HG02870 (cell line): ENCODE measurements at regions not wholly inside any gene's neighbourhood (a gene's known extent, or its start where the extent isn't known, plus 50 kb on each side); places are given as distances from the start of the nearest gene placed in this dataset.

Experiments used
- ATAC-seq: cut with Tn5 transposase; IDR thresholded peaks from one replicate; pipeline ENCODE4 v1.9.1; 2021; ENCODE audit warnings: mild to moderate bottlenecking, moderate library complexity; ENCODE audit not compliant: unreplicated experiment

GRCh38 chr13:109537584-109537983 is 248.8 kb downstream of the IRS2 start:
- no peak for ATAC-seq

DNA sequence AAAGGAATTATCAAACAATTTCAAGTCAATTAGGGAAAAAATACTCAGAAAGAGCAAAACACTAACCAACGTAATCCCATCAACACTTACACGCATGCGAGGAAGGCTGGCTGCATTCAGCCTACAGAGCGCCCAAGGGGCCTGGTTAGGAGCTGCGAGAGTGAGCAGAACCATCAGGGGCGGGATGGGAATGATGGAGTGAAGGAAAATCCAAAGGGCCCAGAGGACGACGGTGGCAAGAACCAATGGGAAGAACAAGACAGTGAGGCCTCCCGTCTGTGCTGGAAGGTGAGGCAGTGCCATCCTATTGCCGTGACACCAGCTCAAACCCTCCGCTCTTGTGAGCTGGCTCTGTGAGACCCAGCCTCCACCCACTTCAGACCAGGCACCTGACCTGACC is 253.0 kb downstream of the IRS2 start:
- ATAC-seq, result no peak

GRCh38 chr13:109529964-109530363 is 256.4 kb downstream of the IRS2 start:
- ATAC-seq, result no peak

DNA sequence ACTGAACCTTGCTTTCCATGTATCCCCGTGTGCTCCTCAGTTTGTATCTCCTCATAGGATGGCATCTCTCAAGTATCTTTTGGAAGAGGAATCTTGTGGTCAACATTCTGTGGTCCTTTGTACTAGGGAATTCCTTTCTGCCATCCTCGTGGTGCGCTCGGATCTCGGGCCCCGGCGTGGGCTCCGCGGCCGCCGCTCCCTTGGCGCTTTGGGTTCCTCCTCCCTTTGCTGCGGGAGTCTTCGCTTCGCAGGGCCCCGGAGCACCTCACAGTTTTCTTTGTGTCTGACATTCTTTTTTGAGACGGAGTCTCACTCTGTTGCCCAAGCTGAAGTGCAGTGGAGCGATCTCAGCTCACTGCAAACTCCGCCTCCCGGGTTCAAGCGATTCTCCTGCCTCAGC is 264.7 kb downstream of the IRS2 start:
- ATAC-seq, result no peak

DNA sequence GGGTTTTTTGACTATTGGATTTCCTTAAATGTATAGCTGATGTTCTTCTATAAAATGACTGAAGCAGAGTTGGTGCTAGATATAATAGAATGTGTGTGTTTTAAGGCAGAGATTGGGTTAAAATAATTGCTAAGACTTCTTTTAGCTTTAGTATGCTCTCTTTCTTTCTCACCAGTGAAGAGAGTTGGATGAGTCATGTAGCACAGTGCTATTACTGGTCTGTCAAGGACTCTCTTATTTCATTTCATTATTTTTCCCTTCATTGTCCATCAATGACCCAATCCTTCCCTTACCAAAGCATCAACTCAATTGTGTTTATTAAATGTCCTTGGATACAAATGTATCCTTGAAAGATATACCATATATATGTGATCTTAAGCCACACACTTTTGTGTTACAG is 268.9 kb downstream of the IRS2 start:
- ATAC-seq, result no peak

GRCh38 chr13:109516186-109516585 is 270.2 kb downstream of the IRS2 start:
- ATAC-seq, result no peak

GRCh38 chr13:109510013-109510412 is 276.4 kb downstream of the IRS2 start:
- no peak for ATAC-seq

GRCh38 chr13:109509154-109509900 is 277.1 kb downstream of the IRS2 start:
- no peak for ATAC-seq

GRCh38 chr13:109500146-109500773 is 286.1 kb downstream of the IRS2 start:
- ATAC-seq, result no peak

DNA sequence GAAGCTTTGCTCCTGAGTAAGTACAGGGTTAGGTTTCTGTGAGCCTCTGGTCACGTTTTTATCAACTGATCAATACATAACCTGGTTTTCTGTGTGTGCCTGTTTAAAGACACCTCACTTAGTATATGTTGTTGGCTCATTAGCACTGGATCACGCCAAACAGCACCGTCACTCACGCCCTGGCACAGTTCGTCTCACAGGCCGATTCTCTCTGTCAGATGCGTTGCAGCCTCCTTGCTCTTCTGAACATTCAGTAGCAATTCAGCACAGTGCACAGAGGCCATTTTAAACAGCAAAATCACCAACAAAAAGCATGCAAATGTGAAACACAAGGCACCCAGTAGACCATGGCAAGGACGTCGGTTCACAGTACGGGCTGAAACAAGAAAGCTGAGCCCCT is 288.5 kb downstream of the IRS2 start:
- no peak for ATAC-seq

- ATAC-seq, result no peak
These were observed 290.2 kb downstream of the IRS2 start for GRCh38 chr13:109496216-109496615.

GRCh38 chr13:109494925-109495369 is 291.4 kb downstream of the IRS2 start:
- ATAC-seq, result no peak

GRCh38 chr13:109485136-109485794 is 301.1 kb downstream of the IRS2 start:
- ATAC-seq, result no peak

DNA sequence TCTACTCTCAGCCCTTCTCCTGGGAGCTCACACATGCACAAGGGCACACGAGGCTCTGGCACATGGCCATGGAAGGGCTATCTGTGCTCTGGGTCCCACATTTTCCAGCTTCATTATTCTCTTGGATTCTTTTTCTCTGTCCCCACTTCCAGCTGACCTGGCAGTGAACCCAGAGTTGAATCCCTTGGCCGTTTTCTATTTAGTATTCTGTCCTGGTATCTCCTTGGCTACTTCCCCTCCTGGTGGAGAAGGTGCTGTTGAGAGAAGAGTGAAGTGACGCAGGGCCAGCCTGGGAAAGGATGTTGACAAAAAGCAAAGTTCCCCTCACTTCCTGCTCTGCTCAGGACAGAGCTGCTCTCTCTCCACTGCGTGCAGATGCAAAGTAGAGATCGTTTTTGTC is 303.1 kb downstream of the IRS2 start:
- ATAC-seq, result no peak

GRCh38 chr13:109481040-109481439 is 305.3 kb downstream of the IRS2 start:
- ATAC-seq, result no peak

DNA sequence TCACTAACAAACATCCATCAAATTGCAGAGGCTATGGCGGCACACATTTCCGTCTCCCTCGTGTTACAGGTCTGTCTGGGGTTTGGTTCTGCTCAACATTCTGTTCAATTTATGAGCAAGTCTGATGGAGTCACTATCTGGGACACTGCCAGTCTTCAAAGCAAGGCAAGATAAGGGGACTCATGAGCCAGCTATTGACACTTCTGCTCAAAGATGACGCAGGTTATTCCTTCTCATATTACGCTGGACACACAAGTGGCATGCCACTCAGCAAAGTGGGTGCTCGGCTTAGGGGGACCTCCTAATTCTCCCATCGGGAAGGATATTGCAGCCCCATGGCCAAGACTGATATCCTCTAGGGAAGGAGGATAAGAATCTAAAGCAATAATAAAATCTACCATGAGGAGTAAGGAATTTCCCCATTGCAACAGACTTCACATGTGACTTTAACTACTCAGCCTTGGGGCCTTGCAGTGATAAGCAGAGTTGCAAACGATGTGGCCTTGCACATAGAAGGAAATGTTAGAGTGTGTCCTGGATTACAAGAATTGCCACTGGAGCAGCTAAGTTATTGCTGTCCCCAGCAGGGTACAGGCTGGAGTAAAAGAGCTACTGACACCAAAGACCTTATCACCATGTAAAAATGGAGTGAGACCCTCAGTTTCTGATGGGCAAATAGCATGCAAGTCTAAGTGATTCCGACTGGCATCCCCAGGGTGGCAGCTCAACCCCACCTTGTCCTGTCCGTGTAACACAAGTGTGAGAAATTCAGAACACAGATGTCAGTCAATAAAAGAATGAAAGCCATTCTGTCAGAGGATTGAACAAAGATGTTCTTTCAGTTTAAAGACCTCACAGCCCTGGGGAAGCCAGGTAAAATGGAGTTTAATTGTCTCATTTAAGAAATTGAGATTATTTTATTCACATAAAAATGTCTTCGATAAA is 306.1 kb downstream of the IRS2 start:
- ATAC-seq, result no peak

DNA sequence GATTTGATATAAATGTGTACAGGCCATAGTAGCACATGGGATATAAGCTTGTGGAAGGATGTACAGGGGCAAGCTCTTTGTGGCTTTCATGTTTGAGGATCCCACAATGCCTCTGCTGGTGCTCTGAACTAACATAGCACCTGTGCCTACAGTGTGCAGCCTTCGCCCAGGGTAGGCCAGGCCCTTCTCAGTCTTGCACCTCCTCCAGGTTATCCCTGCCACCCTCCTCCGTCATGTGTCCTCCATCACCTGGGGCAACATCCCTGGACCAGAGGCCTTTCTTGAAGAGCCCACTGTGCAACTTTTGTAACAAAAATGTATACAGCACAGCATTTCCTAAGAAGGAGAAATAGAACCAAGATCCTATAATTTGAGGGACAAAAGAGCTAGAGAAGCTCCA is 306.8 kb downstream of the IRS2 start:
- ATAC-seq, result no peak

- ATAC-seq, result no peak
These were observed 310.4 kb downstream of the IRS2 start for GRCh38 chr13:109476001-109476400.

- no peak for ATAC-seq
These were observed 318.3 kb downstream of the IRS2 start for GRCh38 chr13:109468123-109468522.

GRCh38 chr13:109465148-109465547 is 321.2 kb downstream of the IRS2 start:
- ATAC-seq, result no peak
